H1 (cell line): ENCODE measurements at regions not wholly inside any gene's neighbourhood (a gene's known extent, or its start where the extent isn't known, plus 50 kb on each side); places are given as distances from the start of the nearest gene placed in this dataset.

Source experiments
- CTCF ChIA-PET: fragments of 300-600 bp; sonication (Branson Sonifier 250); formaldehyde crosslinking; loops from one replicate; lab custom pipeline; 2021; ENCODE audit not compliant: partially characterized antibody; lab: Charles Lee
- POLR2A ChIA-PET: fragments of 300-600 bp; sonication (Branson Sonifier 250); formaldehyde crosslinking; loops from one replicate; lab custom pipeline; 2021; ENCODE audit warnings: inconsistent platforms; ENCODE audit not compliant: partially characterized antibody; lab: Charles Lee
- DNase-seq, 2 experiments: peaks; one replicate each; pipeline versions ENCODE4 v3.0.0 to v3.0.0-alpha.2; 2010 to 2022; ENCODE audit warnings: low spot score in 2 of 2, low read depth in 1 of 2, mixed read lengths in 1 of 2
- FAIRE-seq: peaks from 2 replicates; lab custom pipeline; 2011; peaks lifted over from hg19 to GRCh38; lab: Jason Lieb, UNC
- H2AFZ ChIP-seq: 2 replicates; pipeline ENCODE4 v1.8.1; 2012; ENCODE audit warnings: low read length, inconsistent platforms
- H2AK5ac ChIP-seq: 2 replicates; pipeline ENCODE4 v1.6.1; 2013; ENCODE audit warnings: low read depth, low read length
- H2BK120ac ChIP-seq: replicated peaks from 2 replicates; pipeline ENCODE3; 2013; ENCODE audit warnings: low read depth, low read length, inconsistent platforms
- H2BK12ac ChIP-seq: 2 replicates; pipeline ENCODE4 v1.6.1; 2013; ENCODE audit warnings: low read depth, low read length
- H2BK15ac ChIP-seq: 2 replicates; pipeline ENCODE4 v1.6.1; 2013; ENCODE audit warnings: low read length
- H2BK20ac ChIP-seq: 2 replicates; pipeline ENCODE4 v1.6.1; 2013; ENCODE audit warnings: low read length
- H2BK5ac ChIP-seq: 2 replicates; pipeline ENCODE4 v1.6.1; 2013; ENCODE audit warnings: low read depth, low read length
- H3K14ac ChIP-seq: 2 replicates; pipeline ENCODE4 v1.6.1; 2013; ENCODE audit warnings: inconsistent platforms; ENCODE audit not compliant: insufficient read length
- H3K18ac ChIP-seq: 2 replicates; pipeline ENCODE4 v1.6.1; 2013; ENCODE audit warnings: low read length; ENCODE audit errors: extremely low read depth
- H3K23ac ChIP-seq: 2 replicates; pipeline ENCODE4 v1.6.1; 2013; ENCODE audit warnings: inconsistent platforms; ENCODE audit not compliant: insufficient read length
- H3K23me2 ChIP-seq: 2 replicates; pipeline ENCODE4 v1.6.1; 2013; ENCODE audit warnings: low read depth, low read length
- H3K27ac ChIP-seq: 2 replicates; pipeline ENCODE4 v1.6.1; 2011; ENCODE audit warnings: low read depth, low read length, inconsistent platforms
- H3K27me3 ChIP-seq, 4 experiments: replicated peaks in 1 of 4; 1 replicate in 1 of 4; 2 replicates in 3 of 4; pipeline versions ENCODE4 v1.6.1 to v1.8.1; 2011 to 2013; ENCODE audit warnings: low read length in 3 of 4, mild to moderate bottlenecking in 3 of 4, inconsistent platforms in 2 of 4, mixed read lengths in 2 of 4, moderate library complexity in 1 of 4; ENCODE audit not compliant: control insufficient read depth in 3 of 4, insufficient read depth in 3 of 4; ENCODE audit errors: extremely low read depth in 1 of 4
- H3K36me3 ChIP-seq, 4 experiments: 2 replicates each; pipeline versions ENCODE4 v1.6.1 to v1.8.1; 2011 to 2013; ENCODE audit warnings: mild to moderate bottlenecking in 4 of 4, low read length in 3 of 4, moderate library complexity in 2 of 4, control low read depth in 1 of 4, inconsistent platforms in 1 of 4; ENCODE audit not compliant: insufficient read depth in 4 of 4, control insufficient read depth in 2 of 4
- H3K4ac ChIP-seq: replicated peaks from 2 replicates; pipeline ENCODE3; 2013; ENCODE audit warnings: low read length, low read depth, mixed read lengths, inconsistent platforms; ENCODE audit not compliant: insufficient read length
- H3K4me1 ChIP-seq, 4 experiments: replicated peaks in 1 of 4; 1 replicate in 1 of 4; 2 replicates in 3 of 4; pipeline versions ENCODE4 v1.6.1 to v1.8.1; 2011 to 2013; ENCODE audit warnings: low read length in 3 of 4, inconsistent platforms in 2 of 4, mixed read lengths in 1 of 4; ENCODE audit not compliant: insufficient read depth in 4 of 4, control insufficient read depth in 3 of 4
- H3K4me2 ChIP-seq, 2 experiments: 2 replicates each; pipeline versions ENCODE4 v1.6.1 to v1.8.1; 2011 to 2013; ENCODE audit warnings: low read depth in 2 of 2, low read length in 2 of 2, control low read depth in 1 of 2, inconsistent platforms in 1 of 2, mild to moderate bottlenecking in 1 of 2; ENCODE audit not compliant: insufficient read depth in 1 of 2
- H3K4me3 ChIP-seq, 4 experiments: fragments of 200-600, 300-600 bp in 1 of 4; sonication (generic), shearing (Covaris generic), sonication (Bioruptor Twin) in 1 of 4; 2 replicates each; pipeline versions ENCODE4 v1.5.1 to v1.8.1; 2011 to 2016; ENCODE audit warnings: low read length in 4 of 4, low read depth in 3 of 4, control low read depth in 2 of 4, inconsistent platforms in 2 of 4, mild to moderate bottlenecking in 2 of 4, mixed read lengths in 1 of 4, moderate library complexity in 1 of 4; ENCODE audit not compliant: insufficient read depth in 2 of 4; ENCODE audit errors: extremely low read depth in 1 of 4
- H3K56ac ChIP-seq: replicated peaks from 2 replicates; pipeline ENCODE3; 2013; ENCODE audit warnings: low read depth, mild to moderate bottlenecking, mixed read lengths, low read length, inconsistent platforms; ENCODE audit not compliant: insufficient read length
- H3K79me1 ChIP-seq: 2 replicates; pipeline ENCODE4 v1.6.1; 2013; ENCODE audit warnings: low read depth, low read length, control low read depth
- H3K79me2 ChIP-seq, 2 experiments: 2 replicates each; pipeline versions ENCODE4 v1.6.1 to v1.8.1; 2012 to 2013; ENCODE audit warnings: low read length in 2 of 2, mild to moderate bottlenecking in 2 of 2, inconsistent platforms in 1 of 2; ENCODE audit not compliant: insufficient read depth in 2 of 2, control insufficient read depth in 1 of 2
- H3K9ac ChIP-seq, 4 experiments: replicated peaks in 1 of 4; 1 replicate in 1 of 4; 2 replicates in 3 of 4; pipeline versions ENCODE4 v1.6.1 to v1.8.1; 2011 to 2013; ENCODE audit warnings: low read depth in 3 of 4, low read length in 3 of 4, control low read depth in 2 of 4, mild to moderate bottlenecking in 2 of 4, moderate library complexity in 2 of 4, inconsistent platforms in 1 of 4; ENCODE audit errors: extremely low read depth in 1 of 4
- H3K9me3 ChIP-seq, 2 experiments: 2 replicates each; pipeline versions ENCODE4 v1.6.1 to v1.8.1; 2012 to 2013; ENCODE audit warnings: mild to moderate bottlenecking in 2 of 2, moderate library complexity in 2 of 2, control low read depth in 1 of 2, inconsistent platforms in 1 of 2, low read depth in 1 of 2, low read length in 1 of 2, mixed read lengths in 1 of 2; ENCODE audit not compliant: insufficient read depth in 2 of 2
- H4K20me1 ChIP-seq, 2 experiments: replicated peaks in 1 of 2; 2 replicates each; pipeline versions ENCODE3 to v1.8.1; 2011 to 2013; ENCODE audit warnings: inconsistent platforms in 2 of 2, low read length in 2 of 2, mild to moderate bottlenecking in 1 of 2; ENCODE audit not compliant: insufficient read depth in 2 of 2, control insufficient read depth in 1 of 2
- H4K5ac ChIP-seq: 2 replicates; pipeline ENCODE4 v1.6.1; 2013; ENCODE audit warnings: low read length, low read depth, mixed read lengths, inconsistent platforms; ENCODE audit not compliant: insufficient read length
- H4K8ac ChIP-seq: 2 replicates; pipeline ENCODE4 v1.8.0; 2013; ENCODE audit warnings: mild to moderate bottlenecking, moderate library complexity, low read length, inconsistent platforms; ENCODE audit not compliant: insufficient read depth; ENCODE audit errors: extremely low read depth
- H4K91ac ChIP-seq: replicated peaks from 2 replicates; pipeline ENCODE3; 2013; ENCODE audit warnings: low read length, mixed read lengths, inconsistent platforms; ENCODE audit not compliant: insufficient read length
- ASH2L ChIP-seq: fragments of 200-600, 300-600 bp; sonication (generic); IDR thresholded peaks from one replicate; pipeline ENCODE4 v1.7.1; 2017; ENCODE audit warnings: low read length
- BCL11A ChIP-seq, 2 experiments: IDR thresholded peaks; one replicate each; pipeline ENCODE4 v1.6.1; 2011; ENCODE audit warnings: low read depth in 2 of 2, low read length in 2 of 2, mild to moderate bottlenecking in 2 of 2
- KDM4A ChIP-seq: IDR thresholded peaks from one replicate; pipeline ENCODE4 v1.7.1; 2012; ENCODE audit warnings: low read depth, mild to moderate bottlenecking, moderate library complexity, low read length, inconsistent platforms; ENCODE audit not compliant: severe bottlenecking
- NANOG ChIP-seq: IDR thresholded peaks from 2 replicates; pipeline ENCODE4 v1.6.1; 2011; ENCODE audit warnings: low read length, low read depth, mild to moderate bottlenecking, inconsistent platforms; ENCODE audit not compliant: insufficient read depth, poor library complexity, severe bottlenecking
- NRF1 ChIP-seq: IDR thresholded peaks from 2 replicates; pipeline ENCODE4 v1.6.1; 2011; ENCODE audit warnings: mild to moderate bottlenecking, low read depth, low read length, improper control_type of control experiment
- POLR2A ChIP-seq, 2 experiments: IDR thresholded peaks; 1 replicate in 1 of 2; 2 replicates in 1 of 2; pipeline ENCODE4 v1.6.1; 2011; ENCODE audit warnings: low read depth in 2 of 2, low read length in 2 of 2, mild to moderate bottlenecking in 2 of 2; ENCODE audit errors: control extremely low read depth in 1 of 2
- RAD21 ChIP-seq, 2 experiments: IDR thresholded peaks in 1 of 2; conservative IDR thresholded peaks in 1 of 2; 2 replicates each; pipeline ENCODE4 v1.6.1; 2011; ENCODE audit warnings: low read depth in 2 of 2, low read length in 2 of 2, improper control_type of control experiment in 1 of 2, inconsistent platforms in 1 of 2, mild to moderate bottlenecking in 1 of 2, moderate library complexity in 1 of 2
- RFX5 ChIP-seq: IDR thresholded peaks from 2 replicates; pipeline ENCODE4 v1.6.1; 2011; ENCODE audit warnings: low read depth, low read length, improper control_type of control experiment, borderline replicate concordance
- SP1 ChIP-seq: IDR thresholded peaks from 2 replicates; pipeline ENCODE4 v1.6.1; 2011; ENCODE audit warnings: low read depth, low read length
- SP4 ChIP-seq: IDR thresholded peaks from 2 replicates; pipeline ENCODE4 v1.6.1; 2012; ENCODE audit warnings: low read length, inconsistent platforms
- SRF ChIP-seq: IDR thresholded peaks from 2 replicates; pipeline ENCODE4 v1.6.1; 2011; ENCODE audit warnings: mild to moderate bottlenecking, low read depth, low read length, moderate library complexity
- SUZ12 ChIP-seq: fragments of 200-600 bp; sonication (generic); IDR thresholded peaks from 2 replicates; pipeline ENCODE4 v1.6.1; 2012; ENCODE audit warnings: mild to moderate bottlenecking, inconsistent platforms, low read length, moderate library complexity, mixed read lengths
- WGBS, 2 experiments: shearing (Covaris generic) in 1 of 2; methylation state at CpG; one replicate each; pipeline versions ENCODE4 v1.1.6 to v1.1.7; 2013 to 2015; ENCODE audit warnings: low lambda C conversion rate in 2 of 2, mixed read lengths in 2 of 2, inconsistent platforms in 1 of 2, low coverage in 1 of 2, missing lambda C conversion rate in 1 of 2; ENCODE audit not compliant: insufficient replicate concordance in 2 of 2, insufficient coverage in 1 of 2, insufficient read length in 1 of 2; ENCODE audit errors: extremely low coverage in 1 of 2, missing lambda C conversion rate in 1 of 2; 5-methylcytosine and 5-hydroxymethylcytosine counted together
- TF ChIP-seq, protein P1 (sequence below): IDR thresholded peaks from 2 replicates; pipeline ENCODE4 v1.6.1; 2012; ENCODE audit warnings: low read length, inconsistent platforms

DNA sequence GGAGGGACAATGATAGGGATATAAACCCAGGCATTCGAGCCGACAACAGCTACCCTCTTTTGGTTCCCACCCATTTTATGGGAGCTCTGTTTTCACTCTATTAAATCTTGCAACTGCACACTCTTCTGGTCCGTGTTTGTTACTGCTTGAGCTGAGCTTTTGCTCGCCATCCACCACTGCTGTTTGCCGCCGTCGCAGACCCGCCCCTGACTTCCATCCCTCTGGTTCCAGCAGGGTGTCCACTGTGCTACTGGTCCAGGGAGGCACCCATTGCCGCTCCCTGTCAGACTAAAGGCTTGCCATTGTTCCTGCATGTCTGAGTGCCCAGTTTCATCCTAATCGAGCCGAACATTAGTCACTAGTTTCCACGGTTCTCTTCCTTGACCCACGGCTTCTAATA, 1170.5 kb upstream of the PABPC4L start:
- H3K23me2 ChIP-seq, result no peaks in the 10 kb centered on the region
- no peaks in the 10 kb centered on the region for H3K4me1 ChIP-seq
- no peak overlapping the region for H3K23ac ChIP-seq
- no peaks in the 10 kb centered on the region for H3K36me3 ChIP-seq
- FAIRE-seq, result no peak
- ChIA-PET POLR2A (no interaction called here), CTCF (interaction anchor here (0.7 to 2.5 kb wide), 9 partner anchors 9 to 432 kb away, joined by 3 to 27 read pairs (median 4); no protein-coding TSS in a partner anchor)
- DNase-seq, result no peak
- H3K27ac ChIP-seq, result no peak overlapping the region
- H2BK20ac ChIP-seq, result no peak overlapping the region
- no peak overlapping the region for H2AFZ ChIP-seq
- H3K9ac ChIP-seq, result no peak overlapping the region
- H4K91ac ChIP-seq, result no peak overlapping the region
- no peak overlapping the region for H2BK120ac ChIP-seq
- H2BK5ac ChIP-seq, result no peak overlapping the region
- no peak overlapping the region for H3K4me2 ChIP-seq
- WGBS, 2 experiments, result 92% methylated on average over 9 of the region's 13 CpGs; no CpG with 5 or more reads in 1 of the 2 experiments
- H3K27me3 ChIP-seq, result no peaks in the 10 kb centered on the region
- H3K79me1 ChIP-seq, result no peaks in the 10 kb centered on the region
- H4K5ac ChIP-seq, result no peak overlapping the region
- H4K8ac ChIP-seq, result no peak overlapping the region; the same call in 1 of the 2 replicates
- no peaks in the 10 kb centered on the region for H4K20me1 ChIP-seq
- H3K56ac ChIP-seq, result no peak overlapping the region
- H3K4ac ChIP-seq, result no peak overlapping the region
- no peak overlapping the region for H3K14ac ChIP-seq
- no peak overlapping the region for H2AK5ac ChIP-seq
- H2BK15ac ChIP-seq, result no peak overlapping the region
- H3K18ac ChIP-seq, result no peak overlapping the region
- H3K9me3 ChIP-seq, result 0 out of 4 replicates have a peak, but pooled peaks cover 0 to 2% of the 10 kb centered on the region in 2 experiments
- no peak overlapping the region for H2BK12ac ChIP-seq
- H3K79me2 ChIP-seq, result no peaks in the 10 kb centered on the region
- no peak overlapping the region for H3K4me3 ChIP-seq
- TF ChIP-seq, protein P1, sequence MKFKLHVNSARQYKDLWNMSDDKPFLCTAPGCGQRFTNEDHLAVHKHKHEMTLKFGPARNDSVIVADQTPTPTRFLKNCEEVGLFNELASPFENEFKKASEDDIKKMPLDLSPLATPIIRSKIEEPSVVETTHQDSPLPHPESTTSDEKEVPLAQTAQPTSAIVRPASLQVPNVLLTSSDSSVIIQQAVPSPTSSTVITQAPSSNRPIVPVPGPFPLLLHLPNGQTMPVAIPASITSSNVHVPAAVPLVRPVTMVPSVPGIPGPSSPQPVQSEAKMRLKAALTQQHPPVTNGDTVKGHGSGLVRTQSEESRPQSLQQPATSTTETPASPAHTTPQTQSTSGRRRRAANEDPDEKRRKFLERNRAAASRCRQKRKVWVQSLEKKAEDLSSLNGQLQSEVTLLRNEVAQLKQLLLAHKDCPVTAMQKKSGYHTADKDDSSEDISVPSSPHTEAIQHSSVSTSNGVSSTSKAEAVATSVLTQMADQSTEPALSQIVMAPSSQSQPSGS, result no peak
- TF ChIP-seq BCL11A (IDR thresholded peaks at IDR 0.05; ENCODE audit: low read depth in 2 of 2, low read length in 2 of 2) (no peak), ASH2L (no peak), RFX5 (no peak), NANOG (no peak), SP4 (no peak), SUZ12 (no peak), RAD21 (IDR thresholded peaks at IDR 0.05 in 1 of 2, conservative IDR thresholded peaks at IDR 0.05 in 1 of 2; ENCODE audit: low read depth in 2 of 2, low read length in 2 of 2) (no peak), SP1 (no peak), NRF1 (no peak), KDM4A (no peak), POLR2A (IDR thresholded peaks at IDR 0.05; ENCODE audit: control extremely low read depth in 1 of 2, low read depth in 2 of 2, low read length in 2 of 2) (no peak), SRF (no peak)
